NT2/D1 (cell line): ENCODE measurements at regions not wholly inside any gene's neighbourhood (a gene's known extent, or its start where the extent isn't known, plus 50 kb on each side); places are given as distances from the start of the nearest gene placed in this dataset.

Experiments
- DNase-seq: peaks from one replicate; pipeline ENCODE4 v3.0.0-alpha.2; 2011; ENCODE audit warnings: low read depth, low spot score
- H3K27me3 ChIP-seq: 2 replicates; pipeline ENCODE4 v1.6.0; 2011; ENCODE audit warnings: mild to moderate bottlenecking; ENCODE audit not compliant: insufficient read length, insufficient read depth
- H3K36me3 ChIP-seq: 2 replicates; pipeline ENCODE4 v1.6.1; 2011; ENCODE audit warnings: mild to moderate bottlenecking, low read length, mixed read lengths; ENCODE audit not compliant: insufficient read depth, insufficient read length
- H3K4me1 ChIP-seq: 2 replicates; pipeline ENCODE4 v1.5.1; 2011; ENCODE audit not compliant: insufficient read depth, insufficient read length
- H3K4me3 ChIP-seq: 2 replicates; pipeline ENCODE4 v1.5.1; 2011; ENCODE audit warnings: low read depth; ENCODE audit not compliant: insufficient read length
- H3K9ac ChIP-seq: 2 replicates; pipeline ENCODE4 v1.6.0; 2011; ENCODE audit warnings: low read depth; ENCODE audit not compliant: insufficient read length
- H3K9me3 ChIP-seq: 2 replicates; pipeline ENCODE4 v1.5.1; 2011; ENCODE audit warnings: mild to moderate bottlenecking, low read length; ENCODE audit not compliant: insufficient read depth
- SUZ12 ChIP-seq: IDR thresholded peaks from 2 replicates; pipeline ENCODE4 v1.6.1; 2011; ENCODE audit not compliant: insufficient read length, insufficient read depth; ENCODE audit errors: extremely low read depth
- YY1 ChIP-seq: IDR thresholded peaks from 2 replicates; pipeline ENCODE4 v1.6.1; 2011; ENCODE audit not compliant: insufficient read length, insufficient read depth
- ZNF274 ChIP-seq: IDR thresholded peaks from 2 replicates; pipeline ENCODE4 v1.6.1; 2011; ENCODE audit warnings: mild to moderate bottlenecking, low read depth, low read length

GRCh38 chr7:119692541-119692940 lies 580.4 kb upstream of the KCND2 start:
- no peaks in the 10 kb centered on the region for H3K36me3 ChIP-seq
- no peaks in the 10 kb centered on the region for H3K4me1 ChIP-seq
- no peak for DNase-seq
- no peaks in the 10 kb centered on the region for H3K9me3 ChIP-seq
- H3K27me3 ChIP-seq: no peaks in the 10 kb centered on the region
- no peak for TF ChIP-seq SUZ12
- no peak for TF ChIP-seq ZNF274
- no peak overlapping the region for H3K9ac ChIP-seq
- H3K4me3 ChIP-seq: no peak overlapping the region

- no peaks in the 10 kb centered on the region for H3K36me3 ChIP-seq
- DNase-seq: no peak
- H3K4me1 ChIP-seq: no peaks in the 10 kb centered on the region
- H3K27me3 ChIP-seq: no peaks in the 10 kb centered on the region
- TF ChIP-seq SUZ12 (no peak), YY1 (no peak), ZNF274 (no peak)
- H3K9ac ChIP-seq: no peak overlapping the region
- H3K4me3 ChIP-seq: no peak overlapping the region
- H3K9me3 ChIP-seq: no peaks in the 10 kb centered on the region
Observed at GRCh38 chr7:119694506-119694905, 578.5 kb upstream of the KCND2 start.

GRCh38 chr7:119696336-119696735 lies 576.6 kb upstream of the KCND2 start:
- no peak for DNase-seq
- no peaks in the 10 kb centered on the region for H3K36me3 ChIP-seq
- H3K4me3 ChIP-seq: no peak overlapping the region
- H3K9me3 ChIP-seq: no peaks in the 10 kb centered on the region
- H3K27me3 ChIP-seq: no peaks in the 10 kb centered on the region
- no peak overlapping the region for H3K9ac ChIP-seq
- TF ChIP-seq ZNF274 (no peak), YY1 (no peak), SUZ12 (no peak)
- no peaks in the 10 kb centered on the region for H3K4me1 ChIP-seq

- no peak for DNase-seq
- Histone ChIP-seq H3K4me1 (no peaks in the 10 kb centered on the region), H3K9me3 (no peaks in the 10 kb centered on the region), H3K36me3 (no peaks in the 10 kb centered on the region), H3K4me3 (no peak overlapping the region), H3K9ac (no peak overlapping the region), H3K27me3 (no peaks in the 10 kb centered on the region)
- TF ChIP-seq YY1 (no peak), SUZ12 (no peak), ZNF274 (no peak)
Observed at GRCh38 chr7:119703895-119704294, 569.1 kb upstream of the KCND2 start.

DNA sequence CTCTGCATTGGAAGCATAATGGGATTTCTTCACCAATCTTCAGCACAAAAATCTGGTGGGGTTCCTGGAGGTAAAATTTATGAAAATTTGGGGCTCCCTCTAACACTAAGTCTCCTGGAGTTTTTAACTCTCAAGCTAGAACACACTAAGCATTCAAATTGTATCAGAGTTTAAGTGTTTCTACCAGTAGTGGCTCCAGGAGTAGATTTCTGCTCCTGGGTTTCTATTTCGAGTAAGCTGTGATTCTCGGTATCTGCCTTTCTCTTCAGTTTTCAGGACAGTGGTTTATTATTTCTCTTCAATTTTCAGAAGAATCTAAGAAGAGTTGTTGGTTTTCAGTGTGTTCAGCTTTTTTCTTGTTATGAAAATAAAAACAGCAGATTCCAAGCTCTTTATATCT lies 566.4 kb upstream of the KCND2 start:
- TF ChIP-seq ZNF274 (no peak), SUZ12 (no peak), YY1 (no peak)

GRCh38 chr7:119708891-119709290 lies 564.1 kb upstream of the KCND2 start:
- Histone ChIP-seq H3K27me3 (no peaks in the 10 kb centered on the region), H3K4me1 (no peaks in the 10 kb centered on the region), H3K36me3 (no peaks in the 10 kb centered on the region), H3K9me3 (no peaks in the 10 kb centered on the region), H3K4me3 (no peak overlapping the region), H3K9ac (no peak overlapping the region)
- no peak for DNase-seq
- no peak for TF ChIP-seq SUZ12
- no peak for TF ChIP-seq YY1
- TF ChIP-seq ZNF274: no peak

More for the DNA sequence above, 566.4 kb upstream of the KCND2 start:
- no peak overlapping the region for H3K9ac ChIP-seq
- H3K27me3 ChIP-seq: no peaks in the 10 kb centered on the region
- H3K9me3 ChIP-seq: no peaks in the 10 kb centered on the region
- no peaks in the 10 kb centered on the region for H3K4me1 ChIP-seq
- H3K36me3 ChIP-seq: no peaks in the 10 kb centered on the region
- H3K4me3 ChIP-seq: no peak overlapping the region
- no peak for DNase-seq

- H3K4me1 ChIP-seq: no peaks in the 10 kb centered on the region
- DNase-seq: no peak
- no peak overlapping the region for H3K4me3 ChIP-seq
- H3K9me3 ChIP-seq: no peaks in the 10 kb centered on the region
- H3K36me3 ChIP-seq: no peaks in the 10 kb centered on the region
- TF ChIP-seq YY1 (no peak), ZNF274 (no peak), SUZ12 (no peak)
- H3K27me3 ChIP-seq: no peaks in the 10 kb centered on the region
- no peak overlapping the region for H3K9ac ChIP-seq
Observed at GRCh38 chr7:119711104-119711503, 561.9 kb upstream of the KCND2 start.
